SK-MEL-5 (cell line): ENCODE measurements at regions not wholly inside any gene's neighbourhood (a gene's known extent, or its start where the extent isn't known, plus 50 kb on each side); places are given as distances from the start of the nearest gene placed in this dataset.
"Not testable (repeated sequence)": the region's sequence is repeated elsewhere in the genome, so short reads cannot be mapped to it uniquely, and the experiment has no call there.

Experiments
- DNase-seq: peaks from one replicate; pipeline ENCODE4 v3.0.0-alpha.2; 2016; ENCODE audit warnings: low read depth, low spot score
- in situ Hi-C: cut with HindIII; loops from 2 replicates; pipeline ENCODE4 v1.10.0; 2016; ENCODE audit warnings: low sequenced_read_pairs, high pct_unique_total_duplicates, low pct_unique_long_range_greater_than_20kb
- small RNA-seq, 2 experiments: library from RNA; depleted of rRNA; stranded (forward); fragments of <200 nt; gene quantifications; one replicate each; pipeline ENCODE3, GENCODE V24; 2014

GRCh38 chr16:58828901-58829545 is 94.9 kb upstream of the GOT2 start:
- in situ Hi-C loops: no loop called here
- no peak for DNase-seq

- DNase-seq: no peak
- in situ Hi-C loops: no loop called here
Observed at GRCh38 chr16:58824201-58824600, 90.1 kb upstream of the GOT2 start.

DNA sequence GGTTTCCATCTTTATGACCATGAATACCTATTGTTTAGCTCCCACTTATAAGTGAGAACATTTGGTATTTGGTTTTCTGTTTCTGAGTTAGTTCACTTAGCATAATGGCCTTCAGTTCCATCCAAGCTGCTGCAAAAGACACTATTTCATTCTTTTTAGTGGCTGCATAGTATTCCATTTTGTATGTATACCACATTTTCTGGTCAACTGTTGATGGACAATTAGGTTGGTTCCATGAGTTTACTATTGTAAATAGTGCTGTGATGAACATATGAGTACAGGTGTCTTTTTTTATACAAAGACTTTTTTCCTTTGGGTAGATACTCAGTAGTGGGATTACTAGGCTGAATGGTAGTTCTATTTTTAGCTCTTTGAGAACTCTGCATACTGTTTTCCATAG is 87.8 kb upstream of the GOT2 start:
- in situ Hi-C loops: no loop called here
- no peak for DNase-seq

DNA sequence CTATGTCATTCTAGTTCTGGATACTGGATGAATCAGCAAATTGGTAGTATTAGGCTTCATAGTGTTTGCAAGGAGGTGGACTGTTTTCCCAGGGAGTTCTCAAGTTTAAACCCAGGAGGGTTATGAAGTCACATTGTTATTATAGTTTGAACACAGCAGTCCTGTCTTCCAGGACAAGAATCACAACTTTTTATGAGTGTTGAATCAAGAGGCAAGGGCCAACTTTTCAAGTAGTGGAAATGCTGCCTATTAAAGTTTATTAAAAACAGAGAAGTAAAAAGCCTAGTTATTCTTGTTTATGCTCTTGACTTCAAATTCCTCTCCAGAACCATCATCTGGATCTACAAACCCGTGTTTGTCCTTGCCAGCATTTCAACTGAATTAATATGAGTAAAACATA is 86.3 kb upstream of the GOT2 start:
- DNase-seq: no peak
- in situ Hi-C loops: no loop called here

- in situ Hi-C loops: no loop called here
- peak; percentile 14 for DNase-seq
Observed at GRCh38 chr16:58815181-58815888, 81.2 kb upstream of the GOT2 start.

- in situ Hi-C loops: no loop called here
- peak; percentile 60 for DNase-seq
Observed at GRCh38 chr16:58814348-58814801, 80.3 kb upstream of the GOT2 start.

- DNase-seq: no peak
- in situ Hi-C loops: no loop called here
Observed at GRCh38 chr16:58809213-58809612, 75.1 kb upstream of the GOT2 start.

GRCh38 chr16:58807276-58807675 is 73.2 kb upstream of the GOT2 start:
- DNase-seq: no peak
- in situ Hi-C loops: no loop called here

DNA sequence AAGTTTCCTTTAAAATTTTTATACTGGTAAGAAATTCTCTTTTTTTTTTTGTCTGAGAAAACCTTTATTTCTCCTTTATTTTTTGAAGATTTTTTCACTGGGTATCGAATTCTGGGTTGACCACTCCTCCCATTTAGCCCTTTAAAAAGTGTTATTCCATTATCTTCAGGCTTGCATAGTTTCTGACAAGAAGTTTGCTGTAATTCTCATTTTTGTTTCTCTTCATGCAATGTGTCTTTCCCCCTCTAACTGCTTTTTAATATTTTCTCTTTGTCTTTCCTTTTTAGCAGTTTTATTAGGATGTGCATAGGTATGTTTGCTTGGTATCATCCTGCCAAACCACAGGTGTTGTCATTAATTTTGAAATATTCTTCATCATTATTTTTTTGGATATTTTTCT is 67.7 kb upstream of the GOT2 start:
- in situ Hi-C loops: no loop called here
- no peak for DNase-seq

GRCh38 chr16:58797137-58797801 is 63.2 kb upstream of the GOT2 start:
- in situ Hi-C loops: no loop called here
- DNase-seq: no peak

GRCh38 chr16:58793366-58793765 is 59.2 kb upstream of the GOT2 start:
- no peak for DNase-seq
- in situ Hi-C loops: no loop called here

DNA sequence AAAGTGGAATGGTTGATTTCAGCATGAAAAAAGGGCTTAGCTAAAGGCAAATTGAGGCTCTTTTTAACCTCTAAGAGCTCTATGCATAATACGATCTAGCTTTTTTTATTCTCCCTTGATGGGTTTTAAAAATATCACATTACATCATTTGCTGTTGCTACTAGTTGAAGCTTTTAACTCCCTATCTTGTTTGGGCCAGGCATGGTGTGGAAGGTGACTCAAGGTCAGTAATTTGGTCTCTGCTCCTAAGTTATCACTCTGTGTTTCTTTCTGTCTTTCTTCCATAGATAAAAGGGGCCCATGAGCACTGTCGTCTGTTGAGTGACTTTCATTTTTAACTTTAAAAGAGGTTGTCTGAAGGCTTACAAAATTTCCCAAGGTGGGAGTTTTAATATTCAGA is 58.1 kb upstream of the GOT2 start:
- in situ Hi-C loops: no loop called here
- DNase-seq: no peak

GRCh38 chr16:58790816-58791557 is 56.9 kb upstream of the GOT2 start:
- in situ Hi-C loops: not testable (repeated sequence)

GRCh38 chr16:58789351-58789750 is 55.2 kb upstream of the GOT2 start:
- DNase-seq: no peak
- in situ Hi-C loops: no loop called here

More at GRCh38 chr16:58790816-58791557, 56.9 kb upstream of the GOT2 start:
- not testable (repeated sequence) for DNase-seq

Small RNAs in the stretch of these regions (small RNA-seq; reads per million reads assigned to genes)
- gene AC018554.2: 0 reads per million in 2 experiments
- gene AC092121.1: 0 reads per million in 2 experiments
- gene RF00017: 0 reads per million in 2 experiments
- gene RNU4-58P: 0.17 to 0.72 reads per million in 2 experiments
- gene RPS27P27: 0 reads per million in 2 experiments
